ENCODE measurements at regions not wholly inside any gene's neighbourhood (a gene's known extent, or its start where the extent isn't known, plus 50 kb on each side); places are given as distances from the start of the nearest gene placed in this dataset.

DNA sequence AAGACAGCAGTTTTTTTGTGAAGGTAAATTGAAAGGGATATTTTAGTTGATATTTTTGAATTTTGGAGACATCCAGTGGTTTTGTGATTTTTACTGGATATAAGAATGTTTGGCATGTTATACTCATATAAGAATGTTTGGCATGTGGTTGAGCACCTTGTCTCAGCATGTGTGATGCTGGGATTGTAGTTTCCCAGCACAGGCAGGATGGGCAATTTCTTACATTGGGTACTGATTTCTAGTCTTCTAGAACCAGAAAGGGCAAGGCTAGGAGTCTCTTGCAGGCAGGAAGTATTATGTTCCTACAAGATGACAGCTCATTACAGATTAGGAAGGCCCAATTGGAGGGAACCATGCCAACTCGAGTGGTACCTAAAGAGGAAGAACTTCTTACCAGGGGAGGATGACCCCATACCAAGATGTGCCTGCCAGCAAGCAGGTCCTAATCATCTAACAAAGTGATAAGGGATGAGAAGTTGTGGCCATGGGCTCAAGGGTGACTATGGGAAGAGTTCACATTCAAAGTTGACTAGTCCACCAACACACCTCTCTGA lies 377.8 kb downstream of the UTRN start:
- TF ChIP-seq, protein P1, sequence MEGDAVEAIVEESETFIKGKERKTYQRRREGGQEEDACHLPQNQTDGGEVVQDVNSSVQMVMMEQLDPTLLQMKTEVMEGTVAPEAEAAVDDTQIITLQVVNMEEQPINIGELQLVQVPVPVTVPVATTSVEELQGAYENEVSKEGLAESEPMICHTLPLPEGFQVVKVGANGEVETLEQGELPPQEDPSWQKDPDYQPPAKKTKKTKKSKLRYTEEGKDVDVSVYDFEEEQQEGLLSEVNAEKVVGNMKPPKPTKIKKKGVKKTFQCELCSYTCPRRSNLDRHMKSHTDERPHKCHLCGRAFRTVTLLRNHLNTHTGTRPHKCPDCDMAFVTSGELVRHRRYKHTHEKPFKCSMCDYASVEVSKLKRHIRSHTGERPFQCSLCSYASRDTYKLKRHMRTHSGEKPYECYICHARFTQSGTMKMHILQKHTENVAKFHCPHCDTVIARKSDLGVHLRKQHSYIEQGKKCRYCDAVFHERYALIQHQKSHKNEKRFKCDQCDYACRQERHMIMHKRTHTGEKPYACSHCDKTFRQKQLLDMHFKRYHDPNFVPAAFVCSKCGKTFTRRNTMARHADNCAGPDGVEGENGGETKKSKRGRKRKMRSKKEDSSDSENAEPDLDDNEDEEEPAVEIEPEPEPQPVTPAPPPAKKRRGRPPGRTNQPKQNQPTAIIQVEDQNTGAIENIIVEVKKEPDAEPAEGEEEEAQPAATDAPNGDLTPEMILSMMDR (IDR thresholded peaks at IDR 0.05), result no peak
- TF ChIP-seq POLR2AphosphoS5 (IDR thresholded peaks at IDR 0.05; ENCODE audit: low read depth, low read length) (no peak), SIN3A (IDR thresholded peaks at IDR 0.05; ENCODE audit: borderline replicate concordance, insufficient read depth, low read depth, low read length) (no peak)
